ENCODE measurements at regions not wholly inside any gene's neighbourhood (a gene's known extent, or its start where the extent isn't known, plus 50 kb on each side); places are given as distances from the start of the nearest gene placed in this dataset.

DNA sequence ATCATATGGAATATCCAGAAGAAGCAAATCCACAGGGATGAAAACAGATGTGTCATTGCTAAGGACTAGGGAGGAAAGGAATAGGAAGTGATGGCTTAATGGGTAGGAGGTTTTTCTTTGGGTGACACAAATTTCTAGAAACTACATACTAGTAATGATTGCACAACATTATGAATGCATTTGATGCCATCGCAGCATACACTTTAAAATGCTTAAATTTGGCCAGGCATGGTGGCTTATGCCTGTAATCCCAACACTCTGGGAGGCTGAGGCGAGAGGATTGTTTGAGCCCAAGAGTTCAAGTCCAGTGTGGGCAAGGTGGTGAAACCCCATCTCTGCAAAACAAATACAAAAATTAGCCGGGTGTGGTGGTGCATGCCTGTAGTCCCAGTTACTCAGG lies 1370.8 kb downstream of the AACS start:
- Histone ChIP-seq H3K79me2 (ENCODE audit: insufficient read depth, low read length) (no peaks in the 10 kb centered on the region), H3K9me3 (ENCODE audit: insufficient read depth, low read length) (no peaks in the 10 kb centered on the region)
- TF ChIP-seq, protein P1, sequence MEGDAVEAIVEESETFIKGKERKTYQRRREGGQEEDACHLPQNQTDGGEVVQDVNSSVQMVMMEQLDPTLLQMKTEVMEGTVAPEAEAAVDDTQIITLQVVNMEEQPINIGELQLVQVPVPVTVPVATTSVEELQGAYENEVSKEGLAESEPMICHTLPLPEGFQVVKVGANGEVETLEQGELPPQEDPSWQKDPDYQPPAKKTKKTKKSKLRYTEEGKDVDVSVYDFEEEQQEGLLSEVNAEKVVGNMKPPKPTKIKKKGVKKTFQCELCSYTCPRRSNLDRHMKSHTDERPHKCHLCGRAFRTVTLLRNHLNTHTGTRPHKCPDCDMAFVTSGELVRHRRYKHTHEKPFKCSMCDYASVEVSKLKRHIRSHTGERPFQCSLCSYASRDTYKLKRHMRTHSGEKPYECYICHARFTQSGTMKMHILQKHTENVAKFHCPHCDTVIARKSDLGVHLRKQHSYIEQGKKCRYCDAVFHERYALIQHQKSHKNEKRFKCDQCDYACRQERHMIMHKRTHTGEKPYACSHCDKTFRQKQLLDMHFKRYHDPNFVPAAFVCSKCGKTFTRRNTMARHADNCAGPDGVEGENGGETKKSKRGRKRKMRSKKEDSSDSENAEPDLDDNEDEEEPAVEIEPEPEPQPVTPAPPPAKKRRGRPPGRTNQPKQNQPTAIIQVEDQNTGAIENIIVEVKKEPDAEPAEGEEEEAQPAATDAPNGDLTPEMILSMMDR (IDR thresholded peaks at IDR 0.05; ENCODE audit: insufficient read depth, low read length, poor library complexity, severe bottlenecking): no peak
- no peak for TF ChIP-seq EZH2phosphoT487 (conservative IDR thresholded peaks at IDR 0.05; ENCODE audit: low read length)

DNA sequence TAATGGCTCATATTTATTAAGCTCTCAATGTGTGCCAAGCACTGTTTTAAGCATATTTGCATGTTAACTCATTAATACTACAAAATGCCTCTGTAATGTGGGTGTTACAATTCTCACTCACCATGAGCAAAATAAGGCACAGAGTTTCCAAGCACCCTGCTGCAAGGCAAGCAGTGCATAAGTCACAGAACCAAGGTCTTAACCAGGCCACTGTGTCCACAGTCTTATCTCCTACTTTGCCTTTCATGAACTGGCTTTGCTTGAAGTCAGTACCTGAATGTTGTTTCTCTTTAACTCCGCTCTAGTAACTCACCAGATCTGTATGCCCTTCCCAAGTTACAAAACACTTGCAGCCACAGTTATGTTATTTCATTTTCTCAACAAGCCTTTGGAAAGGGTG lies 1372.7 kb downstream of the AACS start:
- H3K27me3 ChIP-seq (ENCODE audit: low read length): no peaks in the 10 kb centered on the region
- H3K4me2 ChIP-seq (ENCODE audit: low read depth, low read length, poor library complexity, severe bottlenecking): no peak overlapping the region
- H4K20me1 ChIP-seq (ENCODE audit: low read depth, low read length): no peaks in the 10 kb centered on the region
- no peaks in the 10 kb centered on the region for H3K9me3 ChIP-seq (ENCODE audit: insufficient read depth, low read length)
- H3K36me3 ChIP-seq (ENCODE audit: low read length): no peaks in the 10 kb centered on the region
- H2AFZ ChIP-seq (ENCODE audit: low read depth, low read length, severe bottlenecking): no peak overlapping the region
- H3K9me2 ChIP-seq (replicated peaks; ENCODE audit: insufficient read depth, low read length): no peaks in the 10 kb centered on the region
- no peak overlapping the region for H3K27ac ChIP-seq (ENCODE audit: low read depth, low read length)
- TF ChIP-seq, protein P1 (IDR thresholded peaks at IDR 0.05; ENCODE audit: insufficient read depth, low read length, poor library complexity, severe bottlenecking): no peak
- TF ChIP-seq EZH2phosphoT487 (conservative IDR thresholded peaks at IDR 0.05; ENCODE audit: low read length): no peak
- no peak overlapping the region for H3K4me3 ChIP-seq (ENCODE audit: insufficient read depth, low read length, poor library complexity, severe bottlenecking)
- H3K9ac ChIP-seq (ENCODE audit: low read length): no peak overlapping the region
- no peaks in the 10 kb centered on the region for H3F3A ChIP-seq (ENCODE audit: insufficient read depth)
- H3K79me2 ChIP-seq (ENCODE audit: insufficient read depth, low read length): no peaks in the 10 kb centered on the region

More for the DNA sequence above, 1370.8 kb downstream of the AACS start:
- no peaks in the 10 kb centered on the region for H3K36me3 ChIP-seq (ENCODE audit: low read length)
- H3K4me3 ChIP-seq (ENCODE audit: insufficient read depth, low read length, poor library complexity, severe bottlenecking): no peak overlapping the region
- no peaks in the 10 kb centered on the region for H3K9me2 ChIP-seq (replicated peaks; ENCODE audit: insufficient read depth, low read length)
- H3K9ac ChIP-seq (ENCODE audit: low read length): no peak overlapping the region
- no peaks in the 10 kb centered on the region for H3K27me3 ChIP-seq (ENCODE audit: low read length)
- no peaks in the 10 kb centered on the region for H4K20me1 ChIP-seq (ENCODE audit: low read depth, low read length)
- H3F3A ChIP-seq (ENCODE audit: insufficient read depth): no peaks in the 10 kb centered on the region
- H2AFZ ChIP-seq (ENCODE audit: low read depth, low read length, severe bottlenecking): no peak overlapping the region
- no peak overlapping the region for H3K27ac ChIP-seq (ENCODE audit: low read depth, low read length)
- no peak overlapping the region for H3K4me2 ChIP-seq (ENCODE audit: low read depth, low read length, poor library complexity, severe bottlenecking)

DNA sequence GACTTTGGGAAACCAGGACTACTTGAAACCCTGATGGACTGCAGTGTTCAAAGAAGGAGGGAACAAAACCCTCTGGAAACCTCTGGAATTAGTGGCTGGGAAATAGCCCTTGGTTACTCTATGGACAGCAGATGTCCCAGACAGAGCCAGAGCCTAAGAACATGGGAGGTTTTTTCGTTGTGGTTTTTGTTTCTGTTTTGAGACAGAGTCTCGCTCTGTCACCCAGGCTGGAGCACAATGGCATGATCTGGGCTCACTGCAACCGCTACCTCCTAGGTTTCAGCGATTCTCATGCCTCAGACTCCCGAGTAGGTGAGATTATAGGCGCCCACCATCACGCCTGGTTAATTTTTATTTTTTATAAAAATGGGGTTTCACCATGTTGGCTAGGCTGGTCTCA lies 1378.7 kb downstream of the AACS start:
- Histone ChIP-seq H3K36me3 (ENCODE audit: low read length) (no peaks in the 10 kb centered on the region), H3K27me3 (ENCODE audit: low read length) (no peaks in the 10 kb centered on the region), H3K9me3 (ENCODE audit: insufficient read depth, low read length) (no peaks in the 10 kb centered on the region), H3K79me2 (ENCODE audit: insufficient read depth, low read length) (no peaks in the 10 kb centered on the region), H3K27ac (ENCODE audit: low read depth, low read length) (no peak overlapping the region), H3F3A (ENCODE audit: insufficient read depth) (no peaks in the 10 kb centered on the region), H3K9me2 (replicated peaks; ENCODE audit: insufficient read depth, low read length) (no peaks in the 10 kb centered on the region), H4K20me1 (ENCODE audit: low read depth, low read length) (no peaks in the 10 kb centered on the region), H3K4me2 (ENCODE audit: low read depth, low read length, poor library complexity, severe bottlenecking) (no peak overlapping the region), H3K9ac (ENCODE audit: low read length) (no peak overlapping the region), H2AFZ (ENCODE audit: low read depth, low read length, severe bottlenecking) (no peak overlapping the region), H3K4me3 (ENCODE audit: insufficient read depth, low read length, poor library complexity, severe bottlenecking) (no peak overlapping the region)
- no peak for TF ChIP-seq EZH2phosphoT487 (conservative IDR thresholded peaks at IDR 0.05; ENCODE audit: low read length)
- TF ChIP-seq, protein P1 (IDR thresholded peaks at IDR 0.05; ENCODE audit: insufficient read depth, low read length, poor library complexity, severe bottlenecking): no peak
